IMR-90 (cell line): ENCODE measurements at regions not wholly inside any gene's neighbourhood (a gene's known extent, or its start where the extent isn't known, plus 50 kb on each side); places are given as distances from the start of the nearest gene placed in this dataset.

Experiments used
- ATAC-seq: fragments of 200-7000 bp; cut with Tn5 transposase; 2 replicates; pipeline ENCODE4 v1.9.1; 2020; ENCODE audit warnings: low read depth, mild to moderate bottlenecking, moderate library complexity
- BruUV-seq: library from RNA; stranded (reverse); fragments of 400-500 nt; replicated peaks from 2 replicates; lab custom pipeline; 2021; lab: Mats Ljungman, UMichigan
- CTCF ChIA-PET: fragments of 300-600 bp; formaldehyde crosslinking; extraction: SDS; loops from one replicate; lab custom pipeline; 2021; ENCODE audit warnings: antibody characterized with exemption; lab: Yijun Ruan, JAX
- POLR2A ChIA-PET: fragments of 300-600 bp; sonication (Branson Sonifier 250); formaldehyde crosslinking; loops from one replicate; lab custom pipeline; 2022; ENCODE audit warnings: antibody characterized with exemption; ENCODE audit not compliant: unreplicated experiment; lab: Charles Lee
- DNase-seq: peaks from one replicate; pipeline ENCODE4 v3.0.0; 2013
- H2AFZ ChIP-seq: replicated peaks from 2 replicates; pipeline ENCODE3; 2013; ENCODE audit warnings: low read length, mild to moderate bottlenecking; ENCODE audit not compliant: poor library complexity
- H2AK5ac ChIP-seq: 2 replicates; pipeline ENCODE4 v1.6.1; 2013; ENCODE audit warnings: low read depth, low read length, inconsistent platforms
- H2AK9ac ChIP-seq: replicated peaks from 2 replicates; pipeline ENCODE3; 2013; ENCODE audit warnings: mild to moderate bottlenecking, low read depth, low read length, moderate library complexity; ENCODE audit not compliant: poor library complexity
- H2BK120ac ChIP-seq: 2 replicates; pipeline ENCODE4 v1.6.1; 2013; ENCODE audit warnings: low read depth, low read length, inconsistent platforms
- H2BK15ac ChIP-seq: 3 replicates; pipeline ENCODE4 v1.6.1; 2013; ENCODE audit warnings: low read depth, low read length, inconsistent platforms
- H2BK20ac ChIP-seq: 2 replicates; pipeline ENCODE4 v1.6.1; 2013; ENCODE audit warnings: low read depth, mild to moderate bottlenecking, inconsistent platforms, low read length, moderate library complexity
- H2BK5ac ChIP-seq: 2 replicates; pipeline ENCODE4 v1.6.1; 2013; ENCODE audit warnings: mild to moderate bottlenecking, low read depth, low read length, inconsistent platforms; ENCODE audit not compliant: poor library complexity, severe bottlenecking
- H3K14ac ChIP-seq: replicated peaks from 2 replicates; pipeline ENCODE4 v1.6.1; 2013; ENCODE audit warnings: low read depth, low read length, inconsistent platforms
- H3K18ac ChIP-seq: 2 replicates; pipeline ENCODE4 v1.6.1; 2013; ENCODE audit warnings: low read depth, low read length, control low read depth
- H3K23ac ChIP-seq: 2 replicates; pipeline ENCODE4 v1.6.1; 2013; ENCODE audit warnings: low read depth, low read length, inconsistent platforms
- H3K27ac ChIP-seq: 2 replicates; pipeline ENCODE4 v1.5.1; 2013; ENCODE audit warnings: mild to moderate bottlenecking, control low read depth, low read length; ENCODE audit not compliant: insufficient read depth
- H3K27me3 ChIP-seq: 2 replicates; pipeline ENCODE4 v1.6.1; 2013; ENCODE audit warnings: low read length; ENCODE audit not compliant: control insufficient read depth, insufficient read depth
- H3K36me3 ChIP-seq: 2 replicates; pipeline ENCODE4 v1.6.1; 2013; ENCODE audit warnings: low read length, mixed read lengths; ENCODE audit not compliant: control insufficient read depth, insufficient read depth
- H3K4ac ChIP-seq: 2 replicates; pipeline ENCODE4 v1.6.1; 2013; ENCODE audit warnings: low read depth, low read length, inconsistent platforms
- H3K4me1 ChIP-seq: 2 replicates; pipeline ENCODE4 v1.6.1; 2013; ENCODE audit warnings: low read length, mixed read lengths; ENCODE audit not compliant: control insufficient read depth, insufficient read depth
- H3K4me2 ChIP-seq: 2 replicates; pipeline ENCODE4 v1.6.1; 2013; ENCODE audit warnings: low read depth, mild to moderate bottlenecking, control low read depth, low read length, moderate library complexity
- H3K4me3 ChIP-seq: 2 replicates; pipeline ENCODE4 v1.5.1; 2013; ENCODE audit warnings: low read depth, mild to moderate bottlenecking, control low read depth, low read length, moderate library complexity; ENCODE audit not compliant: insufficient read depth
- H3K56ac ChIP-seq: 2 replicates; pipeline ENCODE4 v1.6.1; 2013; ENCODE audit warnings: low read length, inconsistent platforms; ENCODE audit not compliant: insufficient read depth; ENCODE audit errors: extremely low read depth
- H3K79me1 ChIP-seq, 2 experiments: 2 replicates each; pipeline ENCODE4 v1.6.1; 2013; ENCODE audit warnings: low read length in 2 of 2, inconsistent platforms in 1 of 2, low read depth in 1 of 2
- H3K9ac ChIP-seq: 2 replicates; pipeline ENCODE4 v1.6.1; 2013; ENCODE audit warnings: low read depth, low read length, control low read depth
- H3K9me1 ChIP-seq: 2 replicates; pipeline ENCODE4 v1.6.1; 2013; ENCODE audit warnings: low read length, inconsistent platforms; ENCODE audit not compliant: insufficient read depth
- H3K9me3 ChIP-seq: 2 replicates; pipeline ENCODE4 v1.6.1; 2013; ENCODE audit warnings: low read length; ENCODE audit not compliant: control insufficient read depth, insufficient read depth
- H4K20me1 ChIP-seq: 2 replicates; pipeline ENCODE4 v1.6.1; 2013; ENCODE audit warnings: low read length, inconsistent platforms; ENCODE audit not compliant: insufficient read depth
- H4K5ac ChIP-seq: 2 replicates; pipeline ENCODE4 v1.6.1; 2013; ENCODE audit warnings: mild to moderate bottlenecking, low read depth, low read length, control low read depth
- H4K8ac ChIP-seq, 2 experiments: 2 replicates each; pipeline ENCODE4 v1.6.1; 2013; ENCODE audit warnings: low read depth in 2 of 2, low read length in 2 of 2, control low read depth in 1 of 2, inconsistent platforms in 1 of 2
- H4K91ac ChIP-seq: 2 replicates; pipeline ENCODE4 v1.6.1; 2013; ENCODE audit warnings: low read depth, low read length, inconsistent platforms; ENCODE audit not compliant: insufficient read depth
- BHLHE40 ChIP-seq: fragments of 150-350 bp; IDR thresholded peaks from 2 replicates; pipeline ENCODE4 v1.6.1; 2016; ENCODE audit warnings: mild to moderate bottlenecking, low read depth, low read length
- CEBPB ChIP-seq: IDR thresholded peaks from 2 replicates; pipeline ENCODE4 v1.6.1; 2012; ENCODE audit warnings: low read depth, low read length, improper control_type of control experiment
- CHD1 ChIP-seq: IDR thresholded peaks from 2 replicates; pipeline ENCODE4 v1.6.1; 2012; ENCODE audit warnings: low read depth, low read length, improper control_type of control experiment
- FOS ChIP-seq: fragments of 150-350 bp; IDR thresholded peaks from 2 replicates; pipeline ENCODE4 v1.6.1; 2016; ENCODE audit warnings: low read depth, low read length
- MAZ ChIP-seq: IDR thresholded peaks from 2 replicates; pipeline ENCODE4 v1.6.1; 2012; ENCODE audit warnings: low read depth, mild to moderate bottlenecking, low read length, improper control_type of control experiment, moderate library complexity, borderline replicate concordance
- MXI1 ChIP-seq: IDR thresholded peaks from 2 replicates; pipeline ENCODE4 v1.6.1; 2012; ENCODE audit warnings: low read depth, mild to moderate bottlenecking, low read length, moderate library complexity, borderline replicate concordance
- NFE2L2 ChIP-seq: fragments of 150-350 bp; IDR thresholded peaks from 2 replicates; pipeline ENCODE4 v1.6.1; 2016; ENCODE audit warnings: low read depth, mild to moderate bottlenecking, low read length
- POLR2A ChIP-seq: IDR thresholded peaks from 2 replicates; pipeline ENCODE4 v1.6.1; 2012; ENCODE audit warnings: mild to moderate bottlenecking, low read depth, low read length
- RAD21 ChIP-seq: IDR thresholded peaks from 2 replicates; pipeline ENCODE4 v1.6.1; 2012; ENCODE audit warnings: low read length, improper control_type of control experiment
- RCOR1 ChIP-seq: IDR thresholded peaks from 2 replicates; pipeline ENCODE4 v1.6.1; 2012; ENCODE audit warnings: mild to moderate bottlenecking, low read length, improper control_type of control experiment; ENCODE audit not compliant: insufficient replicate concordance
- RFX5 ChIP-seq: IDR thresholded peaks from 2 replicates; pipeline ENCODE4 v1.8.0; 2012; ENCODE audit warnings: low read depth, mild to moderate bottlenecking, low read length, moderate library complexity
- WGBS, 2 experiments: methylation state at CpG; one replicate each; pipeline versions ENCODE4 v1.1.5 to v1.1.7; 2013; ENCODE audit warnings: missing lambda C conversion rate in 2 of 2; ENCODE audit not compliant: insufficient read length in 1 of 2; ENCODE audit errors: extremely low coverage in 2 of 2; 5-methylcytosine and 5-hydroxymethylcytosine counted together
- dilution Hi-C: fragments of 300-500 bp; cut with HindIII; formaldehyde crosslinking; loops from one replicate; pipeline ENCODE4 v1.14.3; 2018; ENCODE audit warnings: low sequenced_read_pairs; ENCODE audit not compliant: unreplicated experiment
- in situ Hi-C: fragments of 300-500 bp; cut with MboI; formaldehyde crosslinking; loops from 3 replicates; pipeline ENCODE4 v1.14.3; 2019; ENCODE audit warnings: low sequenced_read_pairs, inconsistent platforms, mixed read lengths
- intact Hi-C: fragments of 100-400 bp; cut with micrococcal nuclease; formaldehyde crosslinking; loops from 2 replicates; pipeline ENCODE4 v1.10.0; 2022
- TF ChIP-seq, protein P1 (sequence below): fragments of 150-350 bp; IDR thresholded peaks from 2 replicates; pipeline ENCODE4 v1.6.1; 2016; ENCODE audit warnings: low read depth, mild to moderate bottlenecking, low read length, moderate library complexity, borderline replicate concordance
- TF ChIP-seq, protein P2 (sequence below): conservative IDR thresholded peaks from 2 replicates; pipeline ENCODE4 v1.5.1; 2012; ENCODE audit warnings: mild to moderate bottlenecking, low read depth, low read length, improper control_type of control experiment
- TF ChIP-seq, protein P3 (sequence below): fragments of 150-350 bp; IDR thresholded peaks from 2 replicates; pipeline ENCODE4 v1.6.1; 2017; ENCODE audit warnings: mild to moderate bottlenecking, antibody characterized with exemption, low read length, low read depth

DNA sequence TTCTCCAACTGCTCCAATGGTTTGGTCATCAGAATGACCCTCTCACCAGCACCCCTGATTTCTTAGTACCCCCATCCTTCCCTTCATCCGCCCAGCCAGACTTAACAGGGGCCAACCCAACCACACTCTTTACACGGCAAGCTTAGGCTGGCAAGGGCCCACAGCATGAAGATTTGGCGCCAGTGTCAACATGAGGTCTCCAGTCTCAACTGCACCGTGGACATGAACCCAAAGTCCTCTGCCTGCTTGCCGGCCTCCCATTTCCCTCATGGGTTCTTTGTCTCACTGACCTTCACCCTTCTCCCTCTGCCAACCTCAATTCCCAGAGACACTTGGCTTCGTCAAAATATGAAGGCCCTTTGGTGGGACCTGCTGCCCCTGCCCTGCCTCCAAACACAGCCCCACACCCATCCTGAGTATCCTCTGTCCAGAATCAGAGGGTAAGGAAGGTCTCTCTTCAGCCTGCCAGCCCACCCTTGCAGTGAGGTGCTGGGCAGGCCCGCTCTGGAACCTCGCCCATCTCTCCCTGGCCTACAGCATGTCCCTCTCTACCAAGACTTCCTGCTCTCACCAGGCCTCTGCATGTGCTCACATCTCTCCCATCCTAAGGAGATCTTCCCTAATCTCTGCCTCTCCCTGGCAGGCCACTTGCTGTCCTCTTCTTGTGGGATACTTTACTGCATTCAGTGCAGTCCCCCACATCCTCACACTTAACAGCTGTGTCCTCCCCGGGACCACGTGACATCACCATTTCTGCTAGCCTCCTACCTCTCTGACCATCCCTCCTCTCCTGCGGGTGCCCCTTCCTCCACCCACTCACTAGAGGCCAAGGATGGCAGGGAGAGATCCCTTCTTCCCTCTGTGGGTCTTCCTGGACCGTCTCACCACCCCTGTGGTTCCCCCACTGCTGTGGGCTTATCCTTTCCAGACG is 91.7 kb upstream of the ZMIZ1 start:
- ATAC-seq (no peak), DNase-seq (no peak)
- Histone ChIP-seq H2BK5ac (peak overlapping the region; percentile 31), H4K5ac (peak overlapping the region; percentile 25), H3K56ac (no peak overlapping the region), H2BK20ac (peak overlapping the region; percentile 93), H3K9ac (no peak overlapping the region), H3K9me3 (no peaks in the 10 kb centered on the region), H2AK9ac (peak overlapping the region; percentile 73), H3K79me1 (peaks cover 0 to 15% of the 10 kb centered on the region in 2 experiments; a peak in 2 of 4 replicates), H2BK15ac (peak overlapping the region; percentile 69; the same call in 2 of the 3 replicates), H4K8ac (peak overlapping the region; percentile 53 to 61; a peak in 3 of 4 replicates), H3K27ac (peak overlapping the region; percentile 13), H2AFZ (peak overlapping the region; percentile 74), H3K9me1 (peaks cover 27% of the 10 kb centered on the region), H3K4me2 (no peak overlapping the region), H4K20me1 (no peaks in the 10 kb centered on the region; the same call in 1 of the 2 replicates), H3K36me3 (no peaks in the 10 kb centered on the region), H3K4ac (peak overlapping the region; percentile 93), H3K14ac (peak overlapping the region; percentile 64), H3K4me1 (peaks cover 34% of the 10 kb centered on the region), H3K18ac (peak overlapping the region; percentile 52), H3K27me3 (peaks cover 2% of the 10 kb centered on the region; the same call in 1 of the 2 replicates), H4K91ac (peak overlapping the region; percentile 74), H2AK5ac (peak overlapping the region; percentile 97), H3K4me3 (no peak overlapping the region), H3K23ac (peak overlapping the region; percentile 86; the same call in 1 of the 2 replicates), H2BK120ac (peak overlapping the region; percentile 92)
- in situ Hi-C loops (no loop called here), intact Hi-C loops (loop anchor here (10.0 kb wide), 2 partner anchors 672 to 762 kb away; no protein-coding TSS in a partner anchor), dilution Hi-C loops (no loop called here)
- CTCF ChIA-PET: no interaction called here
- POLR2A ChIA-PET: no interaction called here
- no TSS peak for BruUV-seq
- 93% methylated on average over 7 of the region's 13 CpGs; no CpG with 5 or more reads in 1 of the 2 experiments for WGBS, 2 experiments
- TF ChIP-seq, protein P1, sequence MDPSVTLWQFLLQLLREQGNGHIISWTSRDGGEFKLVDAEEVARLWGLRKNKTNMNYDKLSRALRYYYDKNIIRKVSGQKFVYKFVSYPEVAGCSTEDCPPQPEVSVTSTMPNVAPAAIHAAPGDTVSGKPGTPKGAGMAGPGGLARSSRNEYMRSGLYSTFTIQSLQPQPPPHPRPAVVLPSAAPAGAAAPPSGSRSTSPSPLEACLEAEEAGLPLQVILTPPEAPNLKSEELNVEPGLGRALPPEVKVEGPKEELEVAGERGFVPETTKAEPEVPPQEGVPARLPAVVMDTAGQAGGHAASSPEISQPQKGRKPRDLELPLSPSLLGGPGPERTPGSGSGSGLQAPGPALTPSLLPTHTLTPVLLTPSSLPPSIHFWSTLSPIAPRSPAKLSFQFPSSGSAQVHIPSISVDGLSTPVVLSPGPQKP: no peak
- TF ChIP-seq POLR2A: no peak
- TF ChIP-seq FOS: no peak
- no peak for TF ChIP-seq RFX5
- TF ChIP-seq CEBPB: no peak
- TF ChIP-seq MXI1: no peak
- TF ChIP-seq CHD1: no peak
- TF ChIP-seq NFE2L2: no peak
- TF ChIP-seq RAD21: no peak
- TF ChIP-seq MAZ: no peak
- no peak for TF ChIP-seq RCOR1
- TF ChIP-seq, protein P2, sequence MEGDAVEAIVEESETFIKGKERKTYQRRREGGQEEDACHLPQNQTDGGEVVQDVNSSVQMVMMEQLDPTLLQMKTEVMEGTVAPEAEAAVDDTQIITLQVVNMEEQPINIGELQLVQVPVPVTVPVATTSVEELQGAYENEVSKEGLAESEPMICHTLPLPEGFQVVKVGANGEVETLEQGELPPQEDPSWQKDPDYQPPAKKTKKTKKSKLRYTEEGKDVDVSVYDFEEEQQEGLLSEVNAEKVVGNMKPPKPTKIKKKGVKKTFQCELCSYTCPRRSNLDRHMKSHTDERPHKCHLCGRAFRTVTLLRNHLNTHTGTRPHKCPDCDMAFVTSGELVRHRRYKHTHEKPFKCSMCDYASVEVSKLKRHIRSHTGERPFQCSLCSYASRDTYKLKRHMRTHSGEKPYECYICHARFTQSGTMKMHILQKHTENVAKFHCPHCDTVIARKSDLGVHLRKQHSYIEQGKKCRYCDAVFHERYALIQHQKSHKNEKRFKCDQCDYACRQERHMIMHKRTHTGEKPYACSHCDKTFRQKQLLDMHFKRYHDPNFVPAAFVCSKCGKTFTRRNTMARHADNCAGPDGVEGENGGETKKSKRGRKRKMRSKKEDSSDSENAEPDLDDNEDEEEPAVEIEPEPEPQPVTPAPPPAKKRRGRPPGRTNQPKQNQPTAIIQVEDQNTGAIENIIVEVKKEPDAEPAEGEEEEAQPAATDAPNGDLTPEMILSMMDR: no peak
- TF ChIP-seq BHLHE40: no peak
- TF ChIP-seq, protein P3, sequence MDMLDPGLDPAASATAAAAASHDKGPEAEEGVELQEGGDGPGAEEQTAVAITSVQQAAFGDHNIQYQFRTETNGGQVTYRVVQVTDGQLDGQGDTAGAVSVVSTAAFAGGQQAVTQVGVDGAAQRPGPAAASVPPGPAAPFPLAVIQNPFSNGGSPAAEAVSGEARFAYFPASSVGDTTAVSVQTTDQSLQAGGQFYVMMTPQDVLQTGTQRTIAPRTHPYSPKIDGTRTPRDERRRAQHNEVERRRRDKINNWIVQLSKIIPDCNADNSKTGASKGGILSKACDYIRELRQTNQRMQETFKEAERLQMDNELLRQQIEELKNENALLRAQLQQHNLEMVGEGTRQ: no peak
